Panc1 (cell line): ENCODE measurements at regions not wholly inside any gene's neighbourhood (a gene's known extent, or its start where the extent isn't known, plus 50 kb on each side); places are given as distances from the start of the nearest gene placed in this dataset.

Experiments
- POLR2AphosphoS5 ChIP-seq: IDR thresholded peaks from 2 replicates; pipeline ENCODE4 v1.6.1; 2012; ENCODE audit warnings: mild to moderate bottlenecking, low read depth, low read length, moderate library complexity
- TF ChIP-seq, protein P1 (sequence below): fragments of 450-650 bp; IDR thresholded peaks from 2 replicates; pipeline ENCODE4 v1.5.1; 2017; ENCODE audit warnings: mild to moderate bottlenecking
- TF ChIP-seq, protein P2 (sequence below), 2 experiments: IDR thresholded peaks; 2 replicates each; pipeline ENCODE4 v1.6.1; 2011 to 2012; ENCODE audit warnings: low read depth in 2 of 2, control low read depth in 1 of 2, low read length in 1 of 2, mild to moderate bottlenecking in 1 of 2, moderate library complexity in 1 of 2; ENCODE audit not compliant: insufficient read depth in 1 of 2

DNA sequence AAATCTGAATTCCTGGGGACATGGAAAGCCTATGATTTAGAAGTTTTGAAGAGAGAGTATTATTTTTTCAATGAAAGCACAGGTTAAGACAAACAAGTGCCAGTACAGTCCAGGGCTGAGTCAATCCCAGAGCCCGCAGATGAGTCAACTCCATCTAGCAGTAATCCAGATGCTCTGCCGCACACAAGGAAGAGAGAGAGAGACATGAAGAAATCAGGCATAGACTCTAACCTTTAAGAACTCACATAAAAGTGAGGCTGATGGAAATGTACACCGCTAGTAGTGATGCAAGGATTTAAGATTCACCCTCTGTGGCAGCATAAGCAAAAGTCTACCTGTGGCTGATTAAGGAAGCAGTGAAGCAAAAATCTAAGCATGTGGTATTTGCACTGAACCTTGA is 651.5 kb downstream of the TNS3 start:
- TF ChIP-seq, protein P1, sequence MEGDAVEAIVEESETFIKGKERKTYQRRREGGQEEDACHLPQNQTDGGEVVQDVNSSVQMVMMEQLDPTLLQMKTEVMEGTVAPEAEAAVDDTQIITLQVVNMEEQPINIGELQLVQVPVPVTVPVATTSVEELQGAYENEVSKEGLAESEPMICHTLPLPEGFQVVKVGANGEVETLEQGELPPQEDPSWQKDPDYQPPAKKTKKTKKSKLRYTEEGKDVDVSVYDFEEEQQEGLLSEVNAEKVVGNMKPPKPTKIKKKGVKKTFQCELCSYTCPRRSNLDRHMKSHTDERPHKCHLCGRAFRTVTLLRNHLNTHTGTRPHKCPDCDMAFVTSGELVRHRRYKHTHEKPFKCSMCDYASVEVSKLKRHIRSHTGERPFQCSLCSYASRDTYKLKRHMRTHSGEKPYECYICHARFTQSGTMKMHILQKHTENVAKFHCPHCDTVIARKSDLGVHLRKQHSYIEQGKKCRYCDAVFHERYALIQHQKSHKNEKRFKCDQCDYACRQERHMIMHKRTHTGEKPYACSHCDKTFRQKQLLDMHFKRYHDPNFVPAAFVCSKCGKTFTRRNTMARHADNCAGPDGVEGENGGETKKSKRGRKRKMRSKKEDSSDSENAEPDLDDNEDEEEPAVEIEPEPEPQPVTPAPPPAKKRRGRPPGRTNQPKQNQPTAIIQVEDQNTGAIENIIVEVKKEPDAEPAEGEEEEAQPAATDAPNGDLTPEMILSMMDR, result no peak; the same call in 1 of the 2 replicates
- no peak for TF ChIP-seq POLR2AphosphoS5
- TF ChIP-seq, protein P2, sequence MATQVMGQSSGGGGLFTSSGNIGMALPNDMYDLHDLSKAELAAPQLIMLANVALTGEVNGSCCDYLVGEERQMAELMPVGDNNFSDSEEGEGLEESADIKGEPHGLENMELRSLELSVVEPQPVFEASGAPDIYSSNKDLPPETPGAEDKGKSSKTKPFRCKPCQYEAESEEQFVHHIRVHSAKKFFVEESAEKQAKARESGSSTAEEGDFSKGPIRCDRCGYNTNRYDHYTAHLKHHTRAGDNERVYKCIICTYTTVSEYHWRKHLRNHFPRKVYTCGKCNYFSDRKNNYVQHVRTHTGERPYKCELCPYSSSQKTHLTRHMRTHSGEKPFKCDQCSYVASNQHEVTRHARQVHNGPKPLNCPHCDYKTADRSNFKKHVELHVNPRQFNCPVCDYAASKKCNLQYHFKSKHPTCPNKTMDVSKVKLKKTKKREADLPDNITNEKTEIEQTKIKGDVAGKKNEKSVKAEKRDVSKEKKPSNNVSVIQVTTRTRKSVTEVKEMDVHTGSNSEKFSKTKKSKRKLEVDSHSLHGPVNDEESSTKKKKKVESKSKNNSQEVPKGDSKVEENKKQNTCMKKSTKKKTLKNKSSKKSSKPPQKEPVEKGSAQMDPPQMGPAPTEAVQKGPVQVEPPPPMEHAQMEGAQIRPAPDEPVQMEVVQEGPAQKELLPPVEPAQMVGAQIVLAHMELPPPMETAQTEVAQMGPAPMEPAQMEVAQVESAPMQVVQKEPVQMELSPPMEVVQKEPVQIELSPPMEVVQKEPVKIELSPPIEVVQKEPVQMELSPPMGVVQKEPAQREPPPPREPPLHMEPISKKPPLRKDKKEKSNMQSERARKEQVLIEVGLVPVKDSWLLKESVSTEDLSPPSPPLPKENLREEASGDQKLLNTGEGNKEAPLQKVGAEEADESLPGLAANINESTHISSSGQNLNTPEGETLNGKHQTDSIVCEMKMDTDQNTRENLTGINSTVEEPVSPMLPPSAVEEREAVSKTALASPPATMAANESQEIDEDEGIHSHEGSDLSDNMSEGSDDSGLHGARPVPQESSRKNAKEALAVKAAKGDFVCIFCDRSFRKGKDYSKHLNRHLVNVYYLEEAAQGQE (IDR thresholded peaks at IDR 0.05; ENCODE audit: insufficient read depth in 1 of 2, low read depth in 2 of 2, low read length in 1 of 2), result no peak
